ENCODE measurements at regions not wholly inside any gene's neighbourhood (a gene's known extent, or its start where the extent isn't known, plus 50 kb on each side); places are given as distances from the start of the nearest gene placed in this dataset.

DNA sequence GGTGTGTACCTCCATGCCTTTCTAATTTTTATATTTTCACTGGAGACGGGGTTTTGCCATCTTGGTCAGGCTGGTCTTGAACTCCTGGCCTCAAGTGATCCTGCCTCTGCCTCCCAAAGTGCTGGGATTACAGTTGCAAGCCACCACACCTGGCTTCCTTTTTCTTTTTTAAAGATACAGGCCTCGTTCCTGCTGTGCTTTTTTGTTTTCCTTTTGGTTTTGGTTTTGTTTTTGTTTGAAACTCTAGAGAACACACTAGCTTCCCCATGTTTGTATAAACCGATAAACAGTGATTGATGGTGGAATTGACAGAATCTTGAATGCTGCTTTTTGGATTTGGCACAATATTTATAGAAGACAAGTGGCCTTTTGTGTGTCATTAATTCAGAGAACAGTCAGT, 1603.4 kb downstream of the MAT2B start:
- ChIA-PET POLR2A (no interaction called here), CTCF (no interaction called here)
- H3K4me2 ChIP-seq (replicated peaks; ENCODE audit: low read depth, low read length, poor library complexity, severe bottlenecking) = no peak overlapping the region
- peaks cover 0 to 4% (median 0%) of the 10 kb centered on the region in 3 donors for H3K9me3 ChIP-seq (ENCODE audit: control extremely low read depth in 1 of 3, control insufficient read depth in 2 of 3, insufficient read depth in 1 of 3, low read length in 2 of 3)
- no peaks in the 10 kb centered on the region for H3K27me3 ChIP-seq (replicated peaks in 1 of 4; ENCODE audit: control extremely low read depth in 1 of 4, control insufficient read depth in 3 of 4, insufficient read depth in 4 of 4, low read length in 3 of 4)
- no peak overlapping the region for H3K27ac ChIP-seq (ENCODE audit: low read length in 2 of 2)
- ATAC-seq (ENCODE audit: low read depth) = no peak
- Mint-ChIP-seq H3K9me3 (ENCODE audit: insufficient read depth) (no peaks in the 10 kb centered on the region), H3K4me3 (no peak overlapping the region), H3K4me1 (no peaks in the 10 kb centered on the region), H3K27me3 (no peaks in the 10 kb centered on the region), H3K27ac (no peak overlapping the region)
- no peaks in the 10 kb centered on the region for H3K36me3 ChIP-seq (replicated peaks in 1 of 2; ENCODE audit: control extremely low read depth in 1 of 2, control insufficient read depth in 1 of 2, extremely low read depth in 1 of 2, insufficient read depth in 2 of 2, low read length in 1 of 2)
- H3K79me2 ChIP-seq (ENCODE audit: control insufficient read depth, insufficient read depth, low read length) = no peaks in the 10 kb centered on the region
- no peaks in the 10 kb centered on the region for H3K4me1 ChIP-seq (ENCODE audit: control insufficient read depth in 2 of 2, insufficient read depth in 2 of 2, low read length in 2 of 2)
- H2AFZ ChIP-seq (ENCODE audit: insufficient read depth, low read depth, low read length, poor library complexity, severe bottlenecking) = no peak overlapping the region
- 92% methylated on average over 1 of the region's 3 CpGs for WGBS (ENCODE audit: insufficient coverage)
- TF ChIP-seq, protein P1, sequence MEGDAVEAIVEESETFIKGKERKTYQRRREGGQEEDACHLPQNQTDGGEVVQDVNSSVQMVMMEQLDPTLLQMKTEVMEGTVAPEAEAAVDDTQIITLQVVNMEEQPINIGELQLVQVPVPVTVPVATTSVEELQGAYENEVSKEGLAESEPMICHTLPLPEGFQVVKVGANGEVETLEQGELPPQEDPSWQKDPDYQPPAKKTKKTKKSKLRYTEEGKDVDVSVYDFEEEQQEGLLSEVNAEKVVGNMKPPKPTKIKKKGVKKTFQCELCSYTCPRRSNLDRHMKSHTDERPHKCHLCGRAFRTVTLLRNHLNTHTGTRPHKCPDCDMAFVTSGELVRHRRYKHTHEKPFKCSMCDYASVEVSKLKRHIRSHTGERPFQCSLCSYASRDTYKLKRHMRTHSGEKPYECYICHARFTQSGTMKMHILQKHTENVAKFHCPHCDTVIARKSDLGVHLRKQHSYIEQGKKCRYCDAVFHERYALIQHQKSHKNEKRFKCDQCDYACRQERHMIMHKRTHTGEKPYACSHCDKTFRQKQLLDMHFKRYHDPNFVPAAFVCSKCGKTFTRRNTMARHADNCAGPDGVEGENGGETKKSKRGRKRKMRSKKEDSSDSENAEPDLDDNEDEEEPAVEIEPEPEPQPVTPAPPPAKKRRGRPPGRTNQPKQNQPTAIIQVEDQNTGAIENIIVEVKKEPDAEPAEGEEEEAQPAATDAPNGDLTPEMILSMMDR (IDR thresholded peaks at IDR 0.05) = no peak
- TF ChIP-seq EZH2 (IDR thresholded peaks at IDR 0.05; ENCODE audit: borderline replicate concordance, insufficient read depth, low read depth, low read length, poor library complexity, severe bottlenecking) = no peak
- H3K4me3 ChIP-seq (ENCODE audit: control extremely low read depth in 1 of 5, extremely low read depth in 1 of 5, insufficient read depth in 1 of 5, low read depth in 2 of 5, low read length in 4 of 5) = no peak overlapping the region
- H3K9ac ChIP-seq (ENCODE audit: low read length) = no peak overlapping the region
- no peaks in the 10 kb centered on the region for H4K20me1 ChIP-seq (ENCODE audit: control insufficient read depth, insufficient read depth, low read length, poor library complexity, severe bottlenecking)
- intact Hi-C loops (cut with micrococcal nuclease) = no loop called here
- no peak for DNase-seq

DNA sequence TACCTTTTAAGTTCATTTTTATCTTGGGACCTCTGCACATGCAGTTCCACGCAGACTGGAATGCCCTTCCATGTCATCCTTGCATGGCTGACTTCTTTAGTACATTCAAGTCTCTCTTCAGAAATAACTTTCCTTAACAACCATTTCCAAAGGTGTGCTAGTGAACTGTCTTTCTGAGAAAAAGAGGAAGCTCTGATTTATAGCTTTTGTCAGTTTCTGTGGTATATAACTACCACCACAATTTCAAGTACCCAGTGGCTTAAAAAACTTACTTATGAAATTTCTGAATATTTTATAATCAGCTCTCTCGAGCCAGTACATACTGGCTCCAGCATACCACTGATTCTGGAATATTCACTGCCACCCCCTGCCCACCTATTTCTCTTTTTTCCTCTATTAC, 1613.8 kb downstream of the MAT2B start:
- Histone ChIP-seq H3K4me3 (ENCODE audit: control extremely low read depth in 1 of 5, extremely low read depth in 1 of 5, insufficient read depth in 1 of 5, low read depth in 2 of 5, low read length in 4 of 5) (no peak overlapping the region), H3K79me2 (ENCODE audit: control insufficient read depth, insufficient read depth, low read length) (no peaks in the 10 kb centered on the region), H3K27ac (ENCODE audit: low read length in 2 of 2) (no peak overlapping the region), H3K4me1 (ENCODE audit: control insufficient read depth in 2 of 2, insufficient read depth in 2 of 2, low read length in 2 of 2) (no peaks in the 10 kb centered on the region), H4K20me1 (ENCODE audit: control insufficient read depth, insufficient read depth, low read length, poor library complexity, severe bottlenecking) (no peaks in the 10 kb centered on the region), H3K4me2 (replicated peaks; ENCODE audit: low read depth, low read length, poor library complexity, severe bottlenecking) (no peak overlapping the region), H3K27me3 (replicated peaks in 1 of 4; ENCODE audit: control extremely low read depth in 1 of 4, control insufficient read depth in 3 of 4, insufficient read depth in 4 of 4, low read length in 3 of 4) (no peaks in the 10 kb centered on the region), H3K9me3 (ENCODE audit: control extremely low read depth in 1 of 3, control insufficient read depth in 2 of 3, insufficient read depth in 1 of 3, low read length in 2 of 3) (peaks cover 0 to 6% (median 0%) of the 10 kb centered on the region in 3 donors), H3K36me3 (replicated peaks in 1 of 2; ENCODE audit: control extremely low read depth in 1 of 2, control insufficient read depth in 1 of 2, extremely low read depth in 1 of 2, insufficient read depth in 2 of 2, low read length in 1 of 2) (no peaks in the 10 kb centered on the region), H2AFZ (ENCODE audit: insufficient read depth, low read depth, low read length, poor library complexity, severe bottlenecking) (no peak overlapping the region), H3K9ac (ENCODE audit: low read length) (no peak overlapping the region)
- intact Hi-C loops (cut with micrococcal nuclease) = no loop called here
- Mint-ChIP-seq H3K4me3 (no peak overlapping the region), H3K27ac (no peak overlapping the region), H3K4me1 (no peaks in the 10 kb centered on the region), H3K9me3 (ENCODE audit: insufficient read depth) (peaks cover 4% of the 10 kb centered on the region), H3K27me3 (no peaks in the 10 kb centered on the region)
- WGBS (ENCODE audit: insufficient coverage) = 50% methylated on average over 2 of the region's 2 CpGs
- no peak for TF ChIP-seq EZH2 (IDR thresholded peaks at IDR 0.05; ENCODE audit: borderline replicate concordance, insufficient read depth, low read depth, low read length, poor library complexity, severe bottlenecking)
- TF ChIP-seq, protein P1 (IDR thresholded peaks at IDR 0.05) = no peak
- ATAC-seq (ENCODE audit: low read depth) (no peak), DNase-seq (no peak)
- POLR2A ChIA-PET = no interaction called here
- CTCF ChIA-PET = no interaction called here
